Neural progenitor cell (in vitro differentiated cells): ENCODE measurements at regions not wholly inside any gene's neighbourhood (a gene's known extent, or its start where the extent isn't known, plus 50 kb on each side); places are given as distances from the start of the nearest gene placed in this dataset.

Experiments
- DNase-seq: peaks from one replicate; pipeline ENCODE4 v3.0.0-alpha.2; 2016; ENCODE audit warnings: low spot score
- H2AFZ ChIP-seq: fragments of 200-600 bp; sonication (generic); replicated peaks from 2 replicates; pipeline ENCODE4 v1.6.1; 2016; ENCODE audit warnings: antibody characterized with exemption
- H3F3A ChIP-seq: fragments of 200-600 bp; sonication (generic); 2 replicates; pipeline ENCODE4 v1.6.1; 2016; ENCODE audit warnings: antibody characterized with exemption, low read depth
- H3K27ac ChIP-seq: fragments of 200-600 bp; sonication (generic); 2 replicates; pipeline ENCODE4 v1.5.1; 2016; ENCODE audit warnings: mild to moderate bottlenecking
- H3K27me3 ChIP-seq: fragments of 200-600 bp; sonication (generic); 2 replicates; pipeline ENCODE4 v1.6.1; 2016; ENCODE audit warnings: mild to moderate bottlenecking, moderate library complexity
- H3K36me3 ChIP-seq: fragments of 200-600 bp; sonication (generic); 2 replicates; pipeline ENCODE4 v1.5.1; 2016
- H3K4me1 ChIP-seq: fragments of 200-600 bp; sonication (generic); 2 replicates; pipeline ENCODE4 v1.6.1; 2016; ENCODE audit warnings: mixed run types
- H3K4me2 ChIP-seq: fragments of 200-600 bp; sonication (generic); 2 replicates; pipeline ENCODE4 v1.6.1; 2016
- H3K4me3 ChIP-seq: fragments of 200-600 bp; sonication (generic); 2 replicates; pipeline ENCODE4 v1.5.1; 2016
- H3K79me2 ChIP-seq: fragments of 200-600 bp; sonication (generic); 2 replicates; pipeline ENCODE4 v1.6.1; 2016; ENCODE audit warnings: low read depth
- H3K9ac ChIP-seq: fragments of 200-600 bp; sonication (generic); 2 replicates; pipeline ENCODE4 v1.6.1; 2016
- H3K9me3 ChIP-seq: fragments of 200-600 bp; sonication (generic); 2 replicates; pipeline ENCODE4 v1.5.1; 2016; ENCODE audit warnings: low read depth
- H4K20me1 ChIP-seq: fragments of 200-600 bp; sonication (generic); 2 replicates; pipeline ENCODE4 v1.6.1; 2016; ENCODE audit warnings: low read depth
- H3K27ac Mint-ChIP-seq: 3 replicates; pipeline ENCODE4 v1.8.0; 2021; ENCODE audit warnings: mixed read lengths
- H3K27me3 Mint-ChIP-seq: 2 replicates; pipeline ENCODE4 v1.8.0; 2022; ENCODE audit warnings: low read depth, mild to moderate bottlenecking, inconsistent platforms, moderate library complexity, mixed read lengths; ENCODE audit not compliant: insufficient read depth
- H3K36me3 Mint-ChIP-seq: 3 replicates; pipeline ENCODE4 v1.8.0; 2021; ENCODE audit warnings: mixed read lengths
- H3K4me1 Mint-ChIP-seq: 3 replicates; pipeline ENCODE4 v1.8.0; 2021; ENCODE audit warnings: mixed read lengths
- H3K4me3 Mint-ChIP-seq: 3 replicates; pipeline ENCODE4 v1.8.0; 2021; ENCODE audit warnings: mild to moderate bottlenecking, moderate library complexity, mixed read lengths
- H3K9me3 Mint-ChIP-seq: 3 replicates; pipeline ENCODE4 v1.8.0; 2020; ENCODE audit warnings: mixed read lengths
- CTCF ChIP-seq: fragments of 200-600 bp; sonication (generic); IDR thresholded peaks from 2 replicates; pipeline ENCODE4 v1.5.1; 2017; ENCODE audit warnings: antibody characterized with exemption, mild to moderate bottlenecking
- EZH2 ChIP-seq: fragments of 200-600 bp; sonication (generic); IDR thresholded peaks from 2 replicates; pipeline ENCODE4 v1.6.1; 2017; ENCODE audit warnings: antibody characterized with exemption, mild to moderate bottlenecking, moderate library complexity
- EZH2phosphoT487 ChIP-seq: fragments of 200-600 bp; sonication (generic); IDR thresholded peaks from 2 replicates; pipeline ENCODE4 v1.6.1; 2017; ENCODE audit warnings: antibody characterized with exemption

GRCh38 chr1:8144323-8144722 is 118.2 kb upstream of the ERRFI1 start:
- H3F3A ChIP-seq = no peaks in the 10 kb centered on the region
- H3K4me1 Mint-ChIP-seq = peaks cover 13% of the 10 kb centered on the region
- H3K27ac ChIP-seq = no peak overlapping the region
- no peaks in the 10 kb centered on the region for H3K4me1 ChIP-seq
- no peaks in the 10 kb centered on the region for H3K36me3 Mint-ChIP-seq
- peaks cover 3% of the 10 kb centered on the region for H3K27me3 Mint-ChIP-seq
- H3K9me3 ChIP-seq = no peaks in the 10 kb centered on the region
- no peak overlapping the region for H3K9ac ChIP-seq
- H3K4me2 ChIP-seq = no peak overlapping the region
- H3K27ac Mint-ChIP-seq = peak overlapping the region; percentile 67
- no peak for TF ChIP-seq EZH2phosphoT487
- H3K36me3 ChIP-seq = no peaks in the 10 kb centered on the region
- no peak for DNase-seq
- no peaks in the 10 kb centered on the region for H3K27me3 ChIP-seq
- H3K79me2 ChIP-seq = no peaks in the 10 kb centered on the region
- H2AFZ ChIP-seq = no peak overlapping the region
- no peak overlapping the region for H3K4me3 ChIP-seq
- no peak overlapping the region for H3K4me3 Mint-ChIP-seq
- peaks cover 7% of the 10 kb centered on the region for H3K9me3 Mint-ChIP-seq
- no peaks in the 10 kb centered on the region for H4K20me1 ChIP-seq

DNA sequence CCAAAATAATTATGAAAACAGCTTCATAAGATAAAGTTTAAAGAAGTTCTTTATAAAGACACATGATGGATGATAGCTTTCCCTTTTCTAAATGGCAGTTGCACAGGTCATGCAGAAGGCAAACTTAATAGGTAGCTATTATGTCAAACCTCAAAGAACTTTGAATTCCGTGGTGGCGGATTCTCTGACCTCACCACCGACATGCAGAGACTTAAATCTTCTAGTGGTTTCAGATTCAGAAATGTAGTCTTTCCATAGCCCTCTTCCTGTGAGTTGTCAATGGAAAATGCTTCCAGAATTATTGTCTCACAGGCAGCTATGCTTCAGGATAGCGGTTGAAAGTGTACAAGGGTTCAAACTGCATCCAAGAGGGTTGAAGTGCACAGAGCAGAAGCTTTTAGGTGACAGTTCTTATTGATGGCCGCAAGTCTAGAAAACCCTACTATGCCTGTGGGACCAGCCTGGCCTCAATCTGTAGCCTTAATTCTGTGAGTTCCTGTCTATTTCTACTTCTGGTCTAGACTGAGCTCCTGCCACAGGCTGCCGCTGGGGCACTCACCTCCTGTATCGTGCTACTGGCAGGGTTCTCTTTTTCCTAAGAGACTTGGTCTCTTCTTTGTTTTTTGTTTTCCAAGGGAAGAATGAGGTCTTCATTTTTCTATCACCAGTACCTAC is 117.0 kb upstream of the ERRFI1 start:
- Mint-ChIP-seq H3K27me3 (peaks cover 3% of the 10 kb centered on the region), H3K4me3 (no peak overlapping the region), H3K9me3 (peaks cover 7% of the 10 kb centered on the region), H3K4me1 (peaks cover 21% of the 10 kb centered on the region), H3K36me3 (no peaks in the 10 kb centered on the region), H3K27ac (no peak overlapping the region)
- Histone ChIP-seq H3K4me1 (no peaks in the 10 kb centered on the region), H3K36me3 (no peaks in the 10 kb centered on the region), H3K4me3 (no peak overlapping the region), H2AFZ (no peak overlapping the region), H3K27me3 (no peaks in the 10 kb centered on the region), H3K9me3 (no peaks in the 10 kb centered on the region), H3K9ac (no peak overlapping the region), H3K4me2 (no peak overlapping the region), H4K20me1 (no peaks in the 10 kb centered on the region), H3F3A (no peaks in the 10 kb centered on the region), H3K79me2 (no peaks in the 10 kb centered on the region), H3K27ac (no peak overlapping the region)
- TF ChIP-seq CTCF (no peak), EZH2phosphoT487 (no peak), EZH2 (no peak)
- DNase-seq = no peak

DNA sequence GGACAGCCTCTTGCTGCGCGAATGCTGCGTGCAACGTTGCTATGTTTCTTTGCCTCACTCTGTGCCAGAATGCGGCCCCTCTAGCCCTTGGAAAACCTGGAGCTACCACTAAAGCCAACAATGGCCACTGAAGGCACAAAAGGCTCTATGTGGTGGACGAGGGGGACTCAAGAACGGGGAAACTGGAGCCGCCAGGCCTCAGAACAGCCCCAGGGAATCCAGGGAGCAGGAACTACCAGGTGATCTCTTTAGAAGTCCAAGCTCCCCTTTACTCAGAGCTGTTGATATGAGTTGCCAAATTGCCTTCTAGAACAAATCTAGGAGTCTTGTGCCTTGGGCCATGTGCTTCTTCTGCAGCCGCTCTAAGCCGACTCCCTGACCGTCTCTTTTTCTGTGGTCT is 113.8 kb upstream of the ERRFI1 start:
- H3K9me3 Mint-ChIP-seq = peaks cover 3% of the 10 kb centered on the region

More for the DNA sequence above, 113.8 kb upstream of the ERRFI1 start:
- Histone ChIP-seq H3K9me3 (no peaks in the 10 kb centered on the region), H4K20me1 (no peaks in the 10 kb centered on the region), H3K27me3 (no peaks in the 10 kb centered on the region), H3K4me3 (no peak overlapping the region), H3K4me1 (no peaks in the 10 kb centered on the region), H3K27ac (no peak overlapping the region), H3K79me2 (no peaks in the 10 kb centered on the region), H3K4me2 (no peak overlapping the region), H3K9ac (no peak overlapping the region), H3F3A (no peaks in the 10 kb centered on the region), H2AFZ (peak overlapping the region; percentile 60), H3K36me3 (no peaks in the 10 kb centered on the region)
- H3K4me1 Mint-ChIP-seq = peaks cover 32% of the 10 kb centered on the region
- no peak for TF ChIP-seq CTCF
- no peak for TF ChIP-seq EZH2phosphoT487
- no peak for TF ChIP-seq EZH2
- no peaks in the 10 kb centered on the region for H3K27me3 Mint-ChIP-seq
- no peak for DNase-seq
- H3K36me3 Mint-ChIP-seq = no peaks in the 10 kb centered on the region
- H3K4me3 Mint-ChIP-seq = no peak overlapping the region
- H3K27ac Mint-ChIP-seq = no peak overlapping the region
